ENCODE measurements at regions not wholly inside any gene's neighbourhood (a gene's known extent, or its start where the extent isn't known, plus 50 kb on each side); places are given as distances from the start of the nearest gene placed in this dataset.

GRCh38 chr9:85248514-85249312 lies 493.0 kb downstream of the AGTPBP1 start:
- CTCF ChIA-PET: no interaction called here
- H3K27me3 Mint-ChIP-seq: no peaks in the 10 kb centered on the region
- no peak overlapping the region for H3K4me3 Mint-ChIP-seq
- ATAC-seq (no peak), DNase-seq (no peak)
- no peak overlapping the region for H3K27ac Mint-ChIP-seq
- H3K4me1 Mint-ChIP-seq: no peaks in the 10 kb centered on the region
- no peaks in the 10 kb centered on the region for H3K36me3 Mint-ChIP-seq (ENCODE audit: low read depth)
- POLR2A ChIA-PET: no interaction called here
- no peaks in the 10 kb centered on the region for H3K9me3 Mint-ChIP-seq (ENCODE audit: low read depth)
- intact Hi-C loops (cut with DNase I, micrococcal nuclease): no loop called here

DNA sequence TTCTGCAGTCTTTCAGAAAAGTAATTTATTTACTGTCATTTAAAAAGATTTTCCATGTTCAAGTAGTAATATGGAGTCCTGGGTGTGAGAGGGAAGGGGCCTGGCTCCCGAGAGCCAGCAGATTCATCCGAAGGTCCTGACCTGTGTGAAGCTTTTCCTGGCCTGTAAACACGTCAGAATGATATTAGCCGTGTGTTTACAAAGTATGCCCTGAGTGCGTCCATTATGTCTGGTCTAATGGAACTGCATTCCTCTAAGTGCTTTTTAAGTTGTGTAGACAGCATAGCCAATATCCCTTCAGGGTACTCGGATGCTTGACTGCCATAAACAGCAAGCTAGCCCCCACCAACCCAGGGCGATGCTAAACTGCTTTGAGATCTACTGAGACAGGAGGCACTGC lies 495.2 kb downstream of the AGTPBP1 start:
- DNase-seq: no peak
- H3K36me3 Mint-ChIP-seq (ENCODE audit: low read depth): no peaks in the 10 kb centered on the region
- no peak overlapping the region for H3K4me3 Mint-ChIP-seq
- H3K27ac Mint-ChIP-seq: no peak overlapping the region
- ATAC-seq: no peak
- no peaks in the 10 kb centered on the region for H3K27me3 Mint-ChIP-seq
- intact Hi-C loops (cut with DNase I, micrococcal nuclease): no loop called here
- CTCF ChIA-PET: no interaction called here
- POLR2A ChIA-PET: no interaction called here
- no peaks in the 10 kb centered on the region for H3K4me1 Mint-ChIP-seq
- H3K9me3 Mint-ChIP-seq (ENCODE audit: low read depth): no peaks in the 10 kb centered on the region

DNA sequence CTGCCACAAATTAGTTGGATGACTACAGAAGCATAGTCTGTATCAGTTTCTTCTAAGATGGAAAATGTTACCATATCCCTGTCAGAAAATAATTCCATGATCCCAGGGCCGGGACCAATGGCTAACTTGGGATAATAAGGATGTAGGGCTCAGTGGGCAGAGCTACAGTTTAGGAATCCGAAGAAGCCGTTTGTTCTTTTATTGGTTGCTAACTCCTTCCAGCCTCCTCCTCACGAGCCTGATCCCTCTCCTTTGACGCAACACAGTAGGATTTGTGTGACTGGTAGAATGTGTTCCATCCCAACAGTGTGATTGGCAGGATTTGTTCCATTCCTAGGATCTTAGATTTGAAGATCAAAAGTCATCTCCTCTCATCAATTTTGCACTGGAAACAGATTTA lies 496.9 kb downstream of the AGTPBP1 start:
- H3K4me3 Mint-ChIP-seq: no peak overlapping the region
- H3K9me3 Mint-ChIP-seq (ENCODE audit: low read depth): no peaks in the 10 kb centered on the region
- ChIA-PET POLR2A (no interaction called here), CTCF (interaction anchor here (0.7 kb wide), 1 partner anchor 277 kb away, joined by 3 read pairs; no protein-coding TSS in a partner anchor)
- no peaks in the 10 kb centered on the region for H3K27me3 Mint-ChIP-seq
- no peak for ATAC-seq
- DNase-seq: no peak
- no peaks in the 10 kb centered on the region for H3K36me3 Mint-ChIP-seq (ENCODE audit: low read depth)
- H3K27ac Mint-ChIP-seq: no peak overlapping the region
- no peaks in the 10 kb centered on the region for H3K4me1 Mint-ChIP-seq
- intact Hi-C loops (cut with DNase I, micrococcal nuclease): no loop called here

GRCh38 chr9:85243977-85244376 lies 497.8 kb downstream of the AGTPBP1 start:
- Mint-ChIP-seq H3K36me3 (ENCODE audit: low read depth) (no peaks in the 10 kb centered on the region), H3K27me3 (no peaks in the 10 kb centered on the region), H3K4me3 (no peak overlapping the region), H3K4me1 (no peaks in the 10 kb centered on the region), H3K9me3 (ENCODE audit: low read depth) (no peaks in the 10 kb centered on the region), H3K27ac (no peak overlapping the region)
- ChIA-PET CTCF (interaction anchor here (0.7 kb wide), 1 partner anchor 276 kb away, joined by 3 read pairs; no protein-coding TSS in a partner anchor), POLR2A (no interaction called here)
- intact Hi-C loops (cut with DNase I, micrococcal nuclease): no loop called here
- no peak for ATAC-seq
- no peak for DNase-seq

GRCh38 chr9:85237478-85237877 lies 504.3 kb downstream of the AGTPBP1 start:
- intact Hi-C loops (cut with DNase I, micrococcal nuclease): no loop called here
- Mint-ChIP-seq H3K36me3 (ENCODE audit: low read depth) (no peaks in the 10 kb centered on the region), H3K4me3 (no peak overlapping the region), H3K27ac (no peak overlapping the region), H3K27me3 (peaks cover 7% of the 10 kb centered on the region), H3K4me1 (no peaks in the 10 kb centered on the region), H3K9me3 (ENCODE audit: low read depth) (no peaks in the 10 kb centered on the region)
- DNase-seq (no peak), ATAC-seq (no peak)
- ChIA-PET POLR2A (no interaction called here), CTCF (interaction anchor here (0.7 kb wide), 1 partner anchor 457 kb away, joined by 5 read pairs; no protein-coding TSS in a partner anchor)

DNA sequence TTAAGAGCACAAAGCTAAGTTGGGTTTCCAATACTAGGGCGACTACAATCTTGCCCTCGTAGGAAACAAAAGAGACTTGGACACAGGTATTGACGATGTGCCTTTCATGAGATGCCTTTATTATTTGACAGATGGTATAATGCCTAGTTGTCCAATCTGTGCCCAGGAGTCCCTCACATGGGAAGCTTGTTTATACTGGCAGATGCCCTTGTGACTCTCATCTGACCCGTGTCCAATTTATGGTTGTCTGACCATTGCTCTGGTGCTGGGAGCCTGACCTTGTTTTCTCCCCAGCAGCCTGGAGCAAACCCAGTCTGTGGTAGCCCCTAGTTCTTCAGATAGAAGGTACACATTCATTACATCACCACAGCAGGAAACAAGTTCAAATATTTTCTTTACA lies 511.7 kb downstream of the AGTPBP1 start:
- Mint-ChIP-seq H3K4me3 (no peak overlapping the region), H3K9me3 (ENCODE audit: low read depth) (no peaks in the 10 kb centered on the region), H3K36me3 (ENCODE audit: low read depth) (no peaks in the 10 kb centered on the region), H3K4me1 (no peaks in the 10 kb centered on the region), H3K27ac (no peak overlapping the region), H3K27me3 (peaks cover 5% of the 10 kb centered on the region)
- intact Hi-C loops (cut with DNase I, micrococcal nuclease): no loop called here
- CTCF ChIA-PET: no interaction called here
- POLR2A ChIA-PET: no interaction called here
- ATAC-seq (no peak), DNase-seq (no peak)

DNA sequence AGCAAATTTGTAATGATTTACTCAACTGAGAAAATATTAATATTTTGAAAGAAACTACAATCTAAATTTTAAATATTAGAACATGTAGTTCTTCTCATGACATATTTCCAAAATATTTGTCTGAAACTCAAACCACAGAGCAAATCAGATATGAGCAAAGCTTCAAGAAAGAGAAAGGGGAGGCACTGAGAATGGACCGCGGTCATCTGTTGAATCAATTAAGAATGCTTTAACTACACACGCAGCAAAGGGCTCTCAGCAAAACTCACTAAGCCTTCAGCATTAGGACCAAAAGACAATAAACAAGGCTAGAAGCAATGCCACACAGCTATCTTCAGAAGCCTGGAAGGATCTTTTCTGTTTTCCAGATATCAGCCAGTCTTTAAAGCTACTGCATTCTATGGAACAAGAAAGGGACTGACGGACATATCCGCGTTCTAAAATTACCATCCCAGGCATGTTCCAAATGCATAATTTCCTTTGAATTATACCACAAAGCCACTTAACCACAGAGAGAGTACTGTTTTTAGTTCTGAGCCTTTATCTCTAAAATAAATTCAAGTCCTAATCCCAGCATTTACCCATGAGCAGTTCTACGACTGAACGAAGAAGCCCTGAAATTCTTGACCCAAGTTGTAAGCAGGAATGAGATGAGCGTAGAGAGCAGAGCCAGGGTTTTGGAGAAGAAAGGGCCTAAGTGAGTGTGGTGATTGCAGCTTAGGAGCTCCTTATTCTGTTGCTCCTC lies 513.5 kb downstream of the AGTPBP1 start:
- peaks cover 2% of the 10 kb centered on the region for H3K27me3 Mint-ChIP-seq
- DNase-seq (no peak), ATAC-seq (no peak)
- no peaks in the 10 kb centered on the region for H3K4me1 Mint-ChIP-seq
- ChIA-PET POLR2A (no interaction called here), CTCF (no interaction called here)
- no peaks in the 10 kb centered on the region for H3K9me3 Mint-ChIP-seq (ENCODE audit: low read depth)
- intact Hi-C loops (cut with DNase I, micrococcal nuclease): no loop called here
- no peak overlapping the region for H3K27ac Mint-ChIP-seq
- H3K4me3 Mint-ChIP-seq: no peak overlapping the region
- H3K36me3 Mint-ChIP-seq (ENCODE audit: low read depth): no peaks in the 10 kb centered on the region

GRCh38 chr9:85225180-85225579 lies 516.6 kb downstream of the AGTPBP1 start:
- Mint-ChIP-seq H3K36me3 (ENCODE audit: low read depth) (no peaks in the 10 kb centered on the region), H3K4me1 (no peaks in the 10 kb centered on the region), H3K27me3 (peaks cover 4% of the 10 kb centered on the region), H3K27ac (no peak overlapping the region), H3K4me3 (no peak overlapping the region), H3K9me3 (ENCODE audit: low read depth) (no peaks in the 10 kb centered on the region)
- ChIA-PET POLR2A (no interaction called here), CTCF (no interaction called here)
- intact Hi-C loops (cut with DNase I, micrococcal nuclease): no loop called here
- ATAC-seq (no peak), DNase-seq (no peak)

- CTCF ChIA-PET: no interaction called here
- no peaks in the 10 kb centered on the region for H3K36me3 Mint-ChIP-seq (ENCODE audit: low read depth)
- no peak for ATAC-seq
- no peaks in the 10 kb centered on the region for H3K4me1 Mint-ChIP-seq
- DNase-seq: no peak
- intact Hi-C loops (cut with DNase I, micrococcal nuclease): no loop called here
- POLR2A ChIA-PET: no interaction called here
- H3K4me3 Mint-ChIP-seq: no peak overlapping the region
- no peak overlapping the region for H3K27ac Mint-ChIP-seq
- peaks cover 4% of the 10 kb centered on the region for H3K27me3 Mint-ChIP-seq
- no peaks in the 10 kb centered on the region for H3K9me3 Mint-ChIP-seq (ENCODE audit: low read depth)
Observed at GRCh38 chr9:85224729-85225128, 517.0 kb downstream of the AGTPBP1 start.

DNA sequence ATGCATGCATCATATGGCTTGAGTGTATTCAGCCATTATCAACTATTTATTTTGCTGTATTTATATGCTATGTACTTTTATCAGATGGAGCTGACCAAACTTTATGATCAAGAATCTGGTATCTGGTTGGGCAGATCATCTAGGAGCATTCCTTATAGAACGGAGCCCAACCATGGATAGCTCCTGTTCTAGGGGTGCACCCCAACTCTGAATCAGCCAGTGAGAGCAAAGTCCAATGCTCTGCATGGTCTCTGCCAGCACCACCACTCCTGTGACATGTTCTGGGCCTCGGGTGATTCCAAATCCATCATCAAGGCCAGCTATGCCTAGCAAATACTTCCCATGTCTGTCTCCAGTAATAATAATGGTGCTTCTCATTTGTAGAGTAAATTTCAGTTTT lies 517.5 kb downstream of the AGTPBP1 start:
- H3K27ac Mint-ChIP-seq: no peak overlapping the region
- ChIA-PET CTCF (no interaction called here), POLR2A (no interaction called here)
- no peaks in the 10 kb centered on the region for H3K4me1 Mint-ChIP-seq
- no peak overlapping the region for H3K4me3 Mint-ChIP-seq
- peaks cover 4% of the 10 kb centered on the region for H3K27me3 Mint-ChIP-seq
- H3K36me3 Mint-ChIP-seq (ENCODE audit: low read depth): no peaks in the 10 kb centered on the region
- DNase-seq: no peak
- intact Hi-C loops (cut with DNase I, micrococcal nuclease): no loop called here
- H3K9me3 Mint-ChIP-seq (ENCODE audit: low read depth): no peaks in the 10 kb centered on the region
- no peak for ATAC-seq

GRCh38 chr9:85223506-85224125 lies 518.1 kb downstream of the AGTPBP1 start:
- POLR2A ChIA-PET: no interaction called here
- ATAC-seq: no peak
- no peaks in the 10 kb centered on the region for H3K4me1 Mint-ChIP-seq
- no peak overlapping the region for H3K4me3 Mint-ChIP-seq
- peaks cover 4% of the 10 kb centered on the region for H3K27me3 Mint-ChIP-seq
- intact Hi-C loops (cut with DNase I, micrococcal nuclease): no loop called here
- CTCF ChIA-PET: no interaction called here
- H3K36me3 Mint-ChIP-seq (ENCODE audit: low read depth): no peaks in the 10 kb centered on the region
- H3K27ac Mint-ChIP-seq: no peak overlapping the region
- DNase-seq: no peak
- no peaks in the 10 kb centered on the region for H3K9me3 Mint-ChIP-seq (ENCODE audit: low read depth)

DNA sequence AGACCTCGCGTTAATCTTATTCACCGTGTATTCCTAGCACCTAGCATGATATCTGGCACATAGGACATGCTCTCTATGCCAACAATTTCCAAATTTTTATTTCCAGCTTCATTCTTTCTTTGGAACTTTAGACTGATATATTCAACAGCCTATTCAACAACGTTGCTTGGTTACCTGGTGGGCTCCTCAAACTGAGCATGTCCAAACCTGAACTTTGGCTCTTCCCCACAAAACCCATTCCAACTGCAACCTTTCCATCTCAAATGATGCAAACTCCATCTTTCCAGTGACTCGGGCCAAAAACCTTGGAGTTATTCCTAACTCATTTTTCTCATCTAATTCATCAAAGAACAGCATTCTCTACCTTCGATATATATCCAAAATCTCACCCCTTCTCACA lies 525.2 kb downstream of the AGTPBP1 start:
- Mint-ChIP-seq H3K27me3 (peaks cover 21% of the 10 kb centered on the region), H3K36me3 (ENCODE audit: low read depth) (no peaks in the 10 kb centered on the region), H3K27ac (no peak overlapping the region), H3K4me3 (no peak overlapping the region), H3K4me1 (peaks cover 8% of the 10 kb centered on the region), H3K9me3 (ENCODE audit: low read depth) (no peaks in the 10 kb centered on the region)
- DNase-seq: no peak
- intact Hi-C loops (cut with DNase I, micrococcal nuclease): no loop called here
- ATAC-seq: no peak
- ChIA-PET CTCF (no interaction called here), POLR2A (no interaction called here)

Measured in activated CD4-positive, alpha-beta T cell treated with anti-CD3 and anti-CD28 coated beads for 36 hours (primary cell).